Mesenchymal stem cell (in vitro differentiated cells and primary cell): ENCODE measurements at regions not wholly inside any gene's neighbourhood (a gene's known extent, or its start where the extent isn't known, plus 50 kb on each side); places are given as distances from the start of the nearest gene placed in this dataset.

ENCODE experiments used
- DNase-seq: peaks from one replicate; pipeline ENCODE4 v3.0.0-alpha.2; 2013
- H2AFZ ChIP-seq: one replicate; pipeline ENCODE4 v1.6.1; 2013; ENCODE audit warnings: low read depth, mild to moderate bottlenecking, control low read depth, inconsistent platforms, low read length, moderate library complexity
- H2AK5ac ChIP-seq: 2 replicates; pipeline ENCODE4 v1.6.1; 2013; ENCODE audit warnings: low read length, moderate library complexity, mild to moderate bottlenecking, inconsistent platforms; ENCODE audit not compliant: severe bottlenecking
- H2BK120ac ChIP-seq: one replicate; pipeline ENCODE4 v1.6.1; 2013; ENCODE audit warnings: low read depth, mild to moderate bottlenecking, inconsistent platforms, low read length, moderate library complexity
- H2BK12ac ChIP-seq, 2 experiments: one replicate each; pipeline ENCODE4 v1.6.1; 2013; ENCODE audit warnings: inconsistent platforms in 2 of 2, low read length in 2 of 2, mild to moderate bottlenecking in 2 of 2, moderate library complexity in 2 of 2, control low read depth in 1 of 2
- H2BK15ac ChIP-seq: one replicate; pipeline ENCODE4 v1.6.1; 2013; ENCODE audit warnings: mild to moderate bottlenecking, low read depth, inconsistent platforms; ENCODE audit not compliant: poor library complexity, severe bottlenecking
- H2BK5ac ChIP-seq: 2 replicates; pipeline ENCODE4 v1.6.1; 2013; ENCODE audit warnings: low read depth, mild to moderate bottlenecking, low read length, control low read depth, inconsistent platforms; ENCODE audit not compliant: poor library complexity, severe bottlenecking
- H3K14ac ChIP-seq, 2 experiments: one replicate each; pipeline ENCODE4 v1.6.1; 2013; ENCODE audit warnings: inconsistent platforms in 2 of 2, low read length in 2 of 2, control low read depth in 1 of 2, mild to moderate bottlenecking in 1 of 2, moderate library complexity in 1 of 2
- H3K18ac ChIP-seq, 2 experiments: one replicate each; pipeline ENCODE4 v1.6.1; 2013; ENCODE audit warnings: inconsistent platforms in 2 of 2, low read length in 2 of 2, control low read depth in 1 of 2, low read depth in 1 of 2, mild to moderate bottlenecking in 1 of 2
- H3K23ac ChIP-seq, 2 experiments: one replicate each; pipeline ENCODE4 v1.6.1; 2013; ENCODE audit warnings: inconsistent platforms in 2 of 2, low read length in 2 of 2, mild to moderate bottlenecking in 2 of 2, moderate library complexity in 2 of 2, control low read depth in 1 of 2
- H3K27ac ChIP-seq: 2 replicates; pipeline ENCODE4 v1.5.1; 2013; ENCODE audit warnings: mild to moderate bottlenecking, moderate library complexity, low read length, control low read depth, inconsistent platforms; ENCODE audit not compliant: poor library complexity, severe bottlenecking
- H3K27me3 ChIP-seq, 2 experiments: 2 replicates each; pipeline versions ENCODE4 v1.6.1 to v1.7.0; 2013; ENCODE audit warnings: low read length in 2 of 2, mild to moderate bottlenecking in 2 of 2, moderate library complexity in 2 of 2, control low read depth in 1 of 2, inconsistent platforms in 1 of 2; ENCODE audit not compliant: control insufficient read depth in 1 of 2, insufficient read depth in 1 of 2
- H3K36me3 ChIP-seq, 2 experiments: 2 replicates each; pipeline versions ENCODE4 v1.6.1 to v1.7.0; 2013; ENCODE audit warnings: low read length in 2 of 2, control low read depth in 1 of 2, inconsistent platforms in 1 of 2, low read depth in 1 of 2, mild to moderate bottlenecking in 1 of 2; ENCODE audit not compliant: insufficient read depth in 2 of 2, control insufficient read depth in 1 of 2
- H3K4ac ChIP-seq, 2 experiments: one replicate each; pipeline ENCODE4 v1.6.1; 2013; ENCODE audit warnings: inconsistent platforms in 2 of 2, low read length in 2 of 2, mild to moderate bottlenecking in 2 of 2, moderate library complexity in 2 of 2, control low read depth in 1 of 2, low read depth in 1 of 2
- H3K4me1 ChIP-seq: 2 replicates; pipeline ENCODE4 v1.6.1; 2013; ENCODE audit warnings: low read depth, low read length, control low read depth; ENCODE audit not compliant: control insufficient read depth, insufficient read depth
- H3K4me2 ChIP-seq: 2 replicates; pipeline ENCODE4 v1.6.1; 2013; ENCODE audit warnings: low read length, mild to moderate bottlenecking, inconsistent platforms; ENCODE audit not compliant: poor library complexity, severe bottlenecking
- H3K4me3 ChIP-seq, 2 experiments: 2 replicates each; pipeline versions ENCODE4 v1.5.1 to v1.7.0; 2013; ENCODE audit warnings: low read length in 2 of 2, mild to moderate bottlenecking in 2 of 2, control low read depth in 1 of 2, low read depth in 1 of 2; ENCODE audit not compliant: insufficient read depth in 1 of 2
- H3K79me1 ChIP-seq: replicated peaks from 2 replicates; pipeline ENCODE4 v1.6.1; 2013; ENCODE audit warnings: mild to moderate bottlenecking, control low read depth, low read length, inconsistent platforms; ENCODE audit not compliant: poor library complexity, severe bottlenecking
- H3K9ac ChIP-seq: 2 replicates; pipeline ENCODE4 v1.7.0; 2013; ENCODE audit warnings: mild to moderate bottlenecking, low read length, moderate library complexity
- H3K9me3 ChIP-seq: 2 replicates; pipeline ENCODE4 v1.7.0; 2013; ENCODE audit warnings: mild to moderate bottlenecking, low read length; ENCODE audit not compliant: control insufficient read depth
- H4K8ac ChIP-seq: one replicate; pipeline ENCODE4 v1.6.1; 2013; ENCODE audit warnings: inconsistent platforms, mild to moderate bottlenecking, low read length, moderate library complexity
- H4K91ac ChIP-seq: one replicate; pipeline ENCODE4 v1.6.1; 2013; ENCODE audit warnings: mild to moderate bottlenecking, low read length, inconsistent platforms
- WGBS: methylation state at CpG from one replicate; pipeline ENCODE4 v1.1.7; 2013; ENCODE audit warnings: mixed read lengths; 5-methylcytosine and 5-hydroxymethylcytosine counted together

GRCh38 chr14:104284636-104285507 lies 146.5 kb downstream of the KIF26A start:
- no peak overlapping the region for H2BK15ac ChIP-seq
- no peak overlapping the region for H3K4ac ChIP-seq
- WGBS = 81% methylated on average over 29 of the region's 29 CpGs
- H3K23ac ChIP-seq = no peak overlapping the region
- H2BK5ac ChIP-seq = no peak overlapping the region
- DNase-seq = no peak
- H2AK5ac ChIP-seq = no peak overlapping the region
- H3K4me3 ChIP-seq = no peak overlapping the region
- H3K27me3 ChIP-seq = no peaks in the 10 kb centered on the region
- H3K9ac ChIP-seq = no peak overlapping the region
- no peaks in the 10 kb centered on the region for H3K79me1 ChIP-seq
- H2AFZ ChIP-seq = no peak overlapping the region
- no peak overlapping the region for H2BK12ac ChIP-seq
- H3K36me3 ChIP-seq = no peaks in the 10 kb centered on the region
- H3K27ac ChIP-seq = no peak overlapping the region
- no peak overlapping the region for H3K4me2 ChIP-seq
- no peak overlapping the region for H4K8ac ChIP-seq
- no peak overlapping the region for H2BK120ac ChIP-seq
- no peaks in the 10 kb centered on the region for H3K9me3 ChIP-seq
- no peak overlapping the region for H3K18ac ChIP-seq
- H3K4me1 ChIP-seq = no peaks in the 10 kb centered on the region
- H4K91ac ChIP-seq = no peak overlapping the region
- H3K14ac ChIP-seq = no peak overlapping the region

- Histone ChIP-seq H3K4ac (no peak overlapping the region), H2BK120ac (no peak overlapping the region), H4K91ac (no peak overlapping the region), H2BK5ac (no peak overlapping the region), H3K4me2 (no peak overlapping the region), H3K14ac (no peak overlapping the region), H3K9ac (no peak overlapping the region), H3K27ac (no peak overlapping the region), H2AK5ac (no peak overlapping the region), H3K18ac (no peak overlapping the region), H2AFZ (no peak overlapping the region), H3K27me3 (no peaks in the 10 kb centered on the region), H3K23ac (no peak overlapping the region), H3K36me3 (no peaks in the 10 kb centered on the region), H3K4me1 (no peaks in the 10 kb centered on the region), H3K4me3 (no peak overlapping the region), H2BK12ac (no peak overlapping the region), H3K79me1 (no peaks in the 10 kb centered on the region), H4K8ac (no peak overlapping the region), H2BK15ac (no peak overlapping the region), H3K9me3 (no peaks in the 10 kb centered on the region)
- 79% methylated on average over 7 of the region's 7 CpGs for WGBS
- no peak for DNase-seq
These were observed 147.1 kb downstream of the KIF26A start for GRCh38 chr14:104285508-104285840.

- Histone ChIP-seq H3K4me1 (no peaks in the 10 kb centered on the region), H2BK5ac (no peak overlapping the region), H3K23ac (no peak overlapping the region), H4K8ac (no peak overlapping the region), H2AFZ (no peak overlapping the region), H2AK5ac (no peak overlapping the region), H3K4me3 (no peak overlapping the region), H3K27ac (no peak overlapping the region), H3K9ac (no peak overlapping the region), H3K4ac (no peak overlapping the region), H3K18ac (no peak overlapping the region), H3K14ac (no peak overlapping the region), H3K79me1 (no peaks in the 10 kb centered on the region), H2BK120ac (no peak overlapping the region), H3K9me3 (no peaks in the 10 kb centered on the region), H3K27me3 (no peaks in the 10 kb centered on the region), H3K36me3 (no peaks in the 10 kb centered on the region), H2BK12ac (no peak overlapping the region), H3K4me2 (no peak overlapping the region), H2BK15ac (no peak overlapping the region), H4K91ac (no peak overlapping the region)
- WGBS = 78% methylated on average over 11 of the region's 11 CpGs
- no peak for DNase-seq
These were observed 147.7 kb downstream of the KIF26A start for GRCh38 chr14:104286086-104286485.

GRCh38 chr14:104286496-104286895 lies 148.1 kb downstream of the KIF26A start:
- H3K9me3 ChIP-seq = no peaks in the 10 kb centered on the region
- 75% methylated on average over 7 of the region's 7 CpGs for WGBS
- no peak overlapping the region for H3K27ac ChIP-seq
- H4K8ac ChIP-seq = no peak overlapping the region
- H3K4me3 ChIP-seq = no peak overlapping the region
- no peak overlapping the region for H2BK15ac ChIP-seq
- no peak overlapping the region for H2BK12ac ChIP-seq
- no peak overlapping the region for H3K23ac ChIP-seq
- H2AK5ac ChIP-seq = no peak overlapping the region
- H2BK5ac ChIP-seq = no peak overlapping the region
- peaks cover 0 to 2% of the 10 kb centered on the region in 2 experiments for H3K27me3 ChIP-seq
- H2BK120ac ChIP-seq = no peak overlapping the region
- H3K36me3 ChIP-seq = no peaks in the 10 kb centered on the region
- H3K4me2 ChIP-seq = no peak overlapping the region
- DNase-seq = no peak
- no peak overlapping the region for H3K14ac ChIP-seq
- no peaks in the 10 kb centered on the region for H3K4me1 ChIP-seq
- H2AFZ ChIP-seq = no peak overlapping the region
- H4K91ac ChIP-seq = no peak overlapping the region
- no peak overlapping the region for H3K4ac ChIP-seq
- no peaks in the 10 kb centered on the region for H3K79me1 ChIP-seq
- H3K9ac ChIP-seq = no peak overlapping the region
- H3K18ac ChIP-seq = no peak overlapping the region
